Stimulated activated CD8-positive, alpha-beta memory T cell treated with anti-CD3 and anti-CD28 coated beads, Interleukin-2, amount 100 ng/mL, for 48 hours (primary cell): ENCODE measurements at regions not wholly inside any gene's neighbourhood (a gene's known extent, or its start where the extent isn't known, plus 50 kb on each side); places are given as distances from the start of the nearest gene placed in this dataset.
"Not testable (repeated sequence)": the region's sequence is repeated elsewhere in the genome, so short reads cannot be mapped to it uniquely, and the experiment has no call there.

Experiments
- DNase-seq, 2 donors: peaks; one replicate each; pipeline ENCODE4 v3.0.0-alpha.2; 2020; ENCODE audit warnings: low read depth in 2 of 2

GRCh38 chr3:130151555-130151954 is 69.9 kb downstream of the ALG1L2 start:
- DNase-seq, result not testable (repeated sequence)

- DNase-seq, result not testable (repeated sequence)
Observed at GRCh38 chr3:130153247-130153646, 71.6 kb downstream of the ALG1L2 start.

- DNase-seq, result not testable (repeated sequence)
Observed at GRCh38 chr3:130155464-130155863, 73.8 kb downstream of the ALG1L2 start.

- not testable (repeated sequence) for DNase-seq
Observed at GRCh38 chr3:130166856-130167255, 85.2 kb downstream of the ALG1L2 start.

GRCh38 chr3:130175195-130175594 is 93.6 kb downstream of the ALG1L2 start:
- DNase-seq, result not testable (repeated sequence)

GRCh38 chr3:130176476-130177256 is 95.0 kb downstream of the ALG1L2 start:
- DNase-seq, result not testable (repeated sequence)

GRCh38 chr3:130178835-130179234 is 97.2 kb downstream of the ALG1L2 start:
- DNase-seq, result not testable (repeated sequence)

GRCh38 chr3:130179353-130179970 is 97.8 kb downstream of the ALG1L2 start:
- DNase-seq, result peak in 1 of 2 donors; percentile 6

GRCh38 chr3:130182475-130182874 is 100.8 kb downstream of the ALG1L2 start:
- not testable (repeated sequence) for DNase-seq

GRCh38 chr3:130183689-130184088 is 102.1 kb downstream of the ALG1L2 start:
- DNase-seq, result not testable (repeated sequence)

- DNase-seq, result not testable (repeated sequence)
Observed at GRCh38 chr3:130184152-130185024, 102.8 kb downstream of the ALG1L2 start.

GRCh38 chr3:130201272-130201671 is 119.6 kb downstream of the ALG1L2 start:
- DNase-seq, result not testable (repeated sequence)

- DNase-seq, result not testable (repeated sequence)
Observed at GRCh38 chr3:130203633-130204032, 122.0 kb downstream of the ALG1L2 start.

- no peak for DNase-seq
Observed at GRCh38 chr3:130227540-130227939, 117.9 kb upstream of the COL6A5 start.

- no peak for DNase-seq
Observed at GRCh38 chr3:130242850-130243569, 102.5 kb upstream of the COL6A5 start.

- DNase-seq, result no peak
Observed at GRCh38 chr3:130243808-130244207, 101.7 kb upstream of the COL6A5 start.

- no peak for DNase-seq
Observed at GRCh38 chr3:130250982-130251381, 94.5 kb upstream of the COL6A5 start.

GRCh38 chr3:130255442-130255841 is 90.0 kb upstream of the COL6A5 start:
- no peak for DNase-seq

- DNase-seq, result no peak
Observed at GRCh38 chr3:130256821-130257340, 88.6 kb upstream of the COL6A5 start.

GRCh38 chr3:130258532-130258952 is 86.9 kb upstream of the COL6A5 start:
- no peak for DNase-seq
